H1 (cell line): ENCODE measurements at regions not wholly inside any gene's neighbourhood (a gene's known extent, or its start where the extent isn't known, plus 50 kb on each side); places are given as distances from the start of the nearest gene placed in this dataset.

Experiments
- KDM1A ChIP-seq: fragments of 200-600, 300-600 bp; sonication (generic); IDR thresholded peaks from 2 replicates; pipeline ENCODE4 v1.7.1; 2016; ENCODE audit warnings: mild to moderate bottlenecking, low read length, borderline replicate concordance
- ZNF274 ChIP-seq: IDR thresholded peaks from 2 replicates; pipeline ENCODE4 v1.7.0; 2012; ENCODE audit warnings: low read length, borderline replicate concordance; ENCODE audit errors: extremely low read depth

- TF ChIP-seq ZNF274 (no peak), KDM1A (no peak)
- TF ChIP-seq, all 59 proteins: peak for 2
Measured at GRCh38 chr17:28267720-28268609, 51.0 kb upstream of the TMEM97 start (continued).
